SJSA1 (cell line): ENCODE measurements at regions not wholly inside any gene's neighbourhood (a gene's known extent, or its start where the extent isn't known, plus 50 kb on each side); places are given as distances from the start of the nearest gene placed in this dataset.
A peak's percentile ranks its signal among the peaks of the same experiment; 100 is the strongest.

ENCODE experiments used
- DNase-seq, 2 experiments: peaks; one replicate each; pipeline ENCODE4 v3.0.0-alpha.2; 2015 to 2020; ENCODE audit warnings: low spot score in 2 of 2, low read depth in 1 of 2
- H3K27ac ChIP-seq: fragments of 250-450 bp; sonication (Bioruptor Pico); 2 replicates; pipeline ENCODE4 v1.5.1; 2020; ENCODE audit warnings: mild to moderate bottlenecking, moderate library complexity
- H3K27me3 ChIP-seq: fragments of 250-450 bp; sonication (Bioruptor Pico); replicated peaks from 2 replicates; pipeline ENCODE4 v1.5.1; 2020; ENCODE audit warnings: mild to moderate bottlenecking, moderate library complexity
- H3K36me3 ChIP-seq: fragments of 250-450 bp; sonication (Bioruptor Pico); 2 replicates; pipeline ENCODE4 v1.5.1; 2020; ENCODE audit warnings: mild to moderate bottlenecking
- H3K4me1 ChIP-seq: fragments of 250-450 bp; sonication (Bioruptor Pico); replicated peaks from 2 replicates; pipeline ENCODE4 v1.6.1; 2021; ENCODE audit warnings: mild to moderate bottlenecking
- H3K4me3 ChIP-seq: fragments of 250-450 bp; sonication (Bioruptor Pico); 2 replicates; pipeline ENCODE4 v1.5.1; 2020; ENCODE audit warnings: mild to moderate bottlenecking
- H3K9me3 ChIP-seq: fragments of 250-450 bp; sonication (Bioruptor Pico); replicated peaks from 2 replicates; pipeline ENCODE4 v1.5.1; 2020; ENCODE audit warnings: mild to moderate bottlenecking

DNA sequence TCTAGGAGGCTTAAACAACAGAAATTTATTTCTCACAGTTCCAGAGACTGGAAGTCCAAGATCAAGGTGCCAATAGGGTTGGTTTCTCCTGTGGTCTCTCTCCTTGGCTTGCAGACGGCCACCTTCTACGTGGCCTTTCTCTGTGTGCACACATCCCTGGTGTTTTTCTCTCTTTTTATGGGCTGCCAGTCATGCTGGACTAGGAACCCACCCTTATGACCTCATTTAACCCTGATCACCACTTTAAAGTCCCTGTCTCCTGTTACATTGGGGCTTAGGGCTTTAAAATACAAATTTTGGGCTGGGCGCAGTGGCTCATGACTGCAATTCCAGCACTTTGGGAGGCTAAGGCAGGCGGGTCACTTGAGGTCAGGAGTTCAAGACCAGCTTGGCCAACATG, 157.1 kb downstream of the TLE1 start:
- DNase-seq, result no peak
- Histone ChIP-seq H3K4me3 (no peak overlapping the region), H3K9me3 (no peaks in the 10 kb centered on the region), H3K36me3 (no peaks in the 10 kb centered on the region), H3K27me3 (no peaks in the 10 kb centered on the region), H3K27ac (no peak overlapping the region), H3K4me1 (peaks cover 47% of the 10 kb centered on the region)

DNA sequence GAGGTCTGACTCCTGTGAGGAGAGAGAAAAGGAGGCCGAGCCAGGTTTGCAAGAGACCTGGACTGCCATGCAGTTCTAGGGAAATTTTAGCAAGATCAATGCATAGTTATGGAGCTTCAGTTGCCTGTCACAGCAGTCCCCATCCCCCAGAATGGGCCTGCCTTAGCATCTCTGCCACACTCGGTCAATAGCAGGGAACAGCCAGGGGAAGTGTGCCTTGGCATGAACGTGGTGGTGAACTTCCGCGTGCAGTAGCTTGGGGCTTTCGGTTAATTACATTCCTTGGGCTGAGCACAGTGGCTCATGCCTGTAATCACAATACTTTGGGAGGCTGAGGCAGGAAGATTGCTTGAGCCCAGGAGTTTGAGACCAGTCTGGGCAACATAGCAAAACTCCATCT, 157.8 kb downstream of the TLE1 start:
- no peak for DNase-seq
- Histone ChIP-seq H3K9me3 (no peaks in the 10 kb centered on the region), H3K4me3 (no peak overlapping the region), H3K27me3 (no peaks in the 10 kb centered on the region), H3K4me1 (peaks cover 46% of the 10 kb centered on the region), H3K36me3 (no peaks in the 10 kb centered on the region), H3K27ac (no peak overlapping the region)

DNA sequence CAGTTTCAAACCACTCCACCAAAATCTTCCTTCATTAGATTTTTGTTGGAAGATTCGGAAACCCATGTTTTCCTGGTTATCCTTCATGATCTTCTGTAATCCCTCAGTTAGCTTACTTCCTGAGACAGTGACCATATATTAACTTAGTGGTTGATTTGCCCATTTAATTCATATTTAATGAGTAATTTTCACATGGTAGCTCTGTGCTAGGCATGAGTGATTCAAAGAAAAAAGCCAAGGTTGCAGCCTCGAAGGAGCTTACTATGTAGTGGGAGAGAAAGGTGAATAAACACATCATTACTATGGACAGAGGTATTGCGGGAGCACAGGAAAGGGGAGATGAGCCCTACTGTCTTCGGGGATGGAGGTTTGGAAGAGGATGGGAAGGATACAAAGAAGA, 158.5 kb downstream of the TLE1 start:
- no peak for DNase-seq
- Histone ChIP-seq H3K36me3 (no peaks in the 10 kb centered on the region), H3K27me3 (no peaks in the 10 kb centered on the region), H3K9me3 (no peaks in the 10 kb centered on the region), H3K27ac (no peak overlapping the region), H3K4me3 (no peak overlapping the region), H3K4me1 (peaks cover 42% of the 10 kb centered on the region)

DNA sequence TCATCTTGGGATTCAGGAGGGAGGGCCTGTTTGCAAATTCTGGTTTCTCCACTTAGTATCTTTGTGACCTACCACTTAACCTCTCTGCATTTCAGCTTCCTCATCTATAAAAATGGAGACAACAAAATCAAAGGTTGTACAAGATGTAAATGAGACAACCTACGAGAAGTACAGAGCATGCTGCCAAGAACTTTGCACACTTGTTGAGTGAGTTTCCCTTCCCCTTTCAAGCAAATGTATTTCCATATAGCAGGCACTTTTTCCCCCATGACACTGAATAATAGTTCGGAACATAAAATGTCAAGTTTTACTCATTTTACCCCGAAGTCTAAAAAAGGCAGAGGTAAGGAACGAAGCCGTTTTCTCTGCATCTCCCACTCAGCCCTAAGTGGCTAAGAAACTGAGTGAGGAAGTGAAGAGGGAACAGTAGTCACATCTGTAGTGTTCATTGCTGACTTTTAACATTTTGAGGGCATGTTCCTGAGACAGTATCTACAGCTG, 159.0 kb downstream of the TLE1 start:
- no peaks in the 10 kb centered on the region for H3K36me3 ChIP-seq
- H3K9me3 ChIP-seq, result no peaks in the 10 kb centered on the region
- H3K27ac ChIP-seq, result peak overlapping the region; percentile 31
- no peak for DNase-seq
- H3K4me1 ChIP-seq, result peaks cover 37% of the 10 kb centered on the region
- no peaks in the 10 kb centered on the region for H3K27me3 ChIP-seq
- H3K4me3 ChIP-seq, result no peak overlapping the region

DNA sequence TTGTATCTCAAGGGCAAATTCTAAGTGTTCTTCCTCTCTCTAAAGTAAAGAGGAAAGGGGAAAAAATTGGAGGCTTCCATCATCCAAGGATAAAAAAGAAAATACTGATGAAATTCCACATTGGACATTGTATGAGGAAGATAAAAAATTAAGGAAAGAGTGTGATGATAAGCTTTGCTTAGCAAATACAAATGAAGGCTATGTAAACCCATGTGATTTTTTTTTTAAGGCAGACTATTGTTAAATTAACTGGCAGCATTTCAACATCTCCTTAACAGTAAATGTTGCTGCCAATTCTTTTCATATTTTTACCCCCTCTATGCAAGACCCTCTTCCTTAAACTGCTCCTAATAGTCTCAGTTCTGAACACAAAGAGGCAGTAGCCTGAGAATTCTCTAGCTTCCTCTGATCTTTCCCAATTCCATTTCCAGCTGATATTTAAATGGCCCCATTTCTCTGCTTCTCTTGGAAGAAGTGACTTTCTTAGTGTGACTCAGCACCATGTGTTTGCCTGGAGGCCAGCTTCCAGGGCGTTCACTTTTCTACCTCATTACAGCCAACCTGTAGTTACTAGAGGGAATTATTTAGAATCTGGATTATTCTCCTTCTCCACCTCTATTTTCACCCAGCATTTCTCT, 159.7 kb downstream of the TLE1 start:
- Histone ChIP-seq H3K27me3 (no peaks in the 10 kb centered on the region), H3K9me3 (no peaks in the 10 kb centered on the region), H3K27ac (peak overlapping the region; percentile 36), H3K4me1 (peaks cover 31% of the 10 kb centered on the region), H3K4me3 (no peak overlapping the region), H3K36me3 (no peaks in the 10 kb centered on the region)
- peak in 1 of 2 experiments; percentile 38 for DNase-seq

DNA sequence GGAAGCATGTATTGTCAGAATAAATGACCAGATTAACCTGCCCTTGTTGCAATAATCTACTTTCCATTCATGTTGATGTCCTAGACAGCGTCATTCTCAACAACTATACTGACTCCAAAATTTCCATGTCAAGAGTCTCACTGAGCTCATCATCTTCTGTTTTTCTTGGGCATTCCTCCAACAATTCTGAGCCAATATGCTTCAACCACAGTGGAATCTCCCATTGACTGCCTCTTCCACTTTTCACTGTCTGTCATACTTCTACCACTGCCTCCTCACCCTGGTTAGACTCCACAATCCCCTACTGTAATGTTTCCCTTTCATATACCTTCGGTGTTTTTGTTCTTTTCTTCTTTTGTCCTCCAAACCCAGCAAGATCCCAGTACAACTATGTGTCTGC, 162.8 kb downstream of the TLE1 start:
- Histone ChIP-seq H3K4me3 (no peak overlapping the region), H3K9me3 (0 out of 2 replicates have a peak, but pooled peaks cover 2% of the 10 kb centered on the region), H3K27me3 (no peaks in the 10 kb centered on the region), H3K36me3 (no peaks in the 10 kb centered on the region), H3K27ac (no peak overlapping the region), H3K4me1 (peaks cover 25% of the 10 kb centered on the region)
- DNase-seq, result peak in 1 of 2 experiments; percentile 39

DNA sequence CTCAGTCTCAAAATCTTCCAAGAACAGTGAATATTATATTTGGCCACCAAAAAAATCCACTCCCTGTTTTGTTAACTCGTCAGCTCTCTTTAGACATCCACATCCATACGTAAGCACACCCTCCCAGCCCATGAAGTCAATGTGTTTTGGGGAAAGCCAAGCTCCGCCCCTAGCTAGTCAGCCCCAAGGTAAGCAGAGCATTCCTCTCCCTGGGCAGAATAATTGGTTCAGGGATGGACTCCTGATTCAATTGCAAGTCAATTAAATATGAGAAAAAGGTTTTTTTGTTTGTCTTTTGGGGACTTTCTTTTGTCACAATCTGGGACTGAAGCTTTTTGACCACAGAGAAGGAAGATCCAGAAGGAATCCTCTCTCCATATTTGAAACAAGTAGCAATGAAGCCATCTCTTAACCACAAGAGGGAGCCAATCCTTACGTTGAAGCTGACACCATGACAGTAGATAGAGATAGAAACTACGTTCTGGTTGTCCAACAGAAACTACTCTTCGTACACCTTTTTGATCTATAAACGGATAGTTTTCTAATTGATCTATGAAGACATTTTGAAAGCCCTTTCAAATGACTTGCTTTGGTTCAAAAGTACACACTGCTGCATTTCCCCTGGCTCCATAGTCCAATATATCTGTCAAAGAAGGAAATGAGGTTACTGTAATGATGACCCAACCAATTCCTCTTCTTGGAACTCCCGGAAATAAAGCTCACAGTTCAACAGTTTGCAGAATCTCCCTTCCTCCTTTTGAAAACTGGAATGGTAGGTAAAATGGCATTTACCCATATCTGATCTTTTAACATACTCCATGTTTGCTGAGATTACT, 166.4 kb downstream of the TLE1 start:
- DNase-seq, result peak in 1 of 2 experiments; percentile 52
- no peaks in the 10 kb centered on the region for H3K27me3 ChIP-seq
- 0 out of 2 replicates have a peak, but pooled peaks cover 2% of the 10 kb centered on the region for H3K9me3 ChIP-seq
- peaks cover 10% of the 10 kb centered on the region for H3K4me1 ChIP-seq
- no peaks in the 10 kb centered on the region for H3K36me3 ChIP-seq
- no peak overlapping the region for H3K27ac ChIP-seq
- H3K4me3 ChIP-seq, result no peak overlapping the region

DNA sequence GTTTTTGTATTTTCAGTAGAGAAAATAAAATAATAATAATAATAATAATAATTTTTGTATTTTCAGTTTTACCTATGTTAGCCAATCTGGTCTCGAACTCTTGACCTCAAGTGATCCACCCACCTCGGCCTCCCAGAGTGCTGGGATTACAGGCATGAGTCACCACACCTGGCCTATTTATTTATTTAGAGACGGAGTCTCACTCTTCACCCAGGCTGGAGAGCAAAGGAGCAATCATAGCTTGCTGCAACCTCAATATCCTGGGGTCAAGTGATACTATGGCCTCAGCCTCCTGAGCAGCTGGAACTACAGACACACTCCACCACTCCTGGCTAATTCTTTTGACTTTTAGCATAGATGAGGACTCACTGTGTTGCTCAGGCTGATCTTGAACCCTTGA, 167.5 kb downstream of the TLE1 start:
- Histone ChIP-seq H3K4me1 (peaks cover 10% of the 10 kb centered on the region), H3K27ac (no peak overlapping the region), H3K27me3 (no peaks in the 10 kb centered on the region), H3K9me3 (0 out of 2 replicates have a peak, but pooled peaks cover 2% of the 10 kb centered on the region), H3K4me3 (no peak overlapping the region), H3K36me3 (no peaks in the 10 kb centered on the region)
- no peak for DNase-seq

DNA sequence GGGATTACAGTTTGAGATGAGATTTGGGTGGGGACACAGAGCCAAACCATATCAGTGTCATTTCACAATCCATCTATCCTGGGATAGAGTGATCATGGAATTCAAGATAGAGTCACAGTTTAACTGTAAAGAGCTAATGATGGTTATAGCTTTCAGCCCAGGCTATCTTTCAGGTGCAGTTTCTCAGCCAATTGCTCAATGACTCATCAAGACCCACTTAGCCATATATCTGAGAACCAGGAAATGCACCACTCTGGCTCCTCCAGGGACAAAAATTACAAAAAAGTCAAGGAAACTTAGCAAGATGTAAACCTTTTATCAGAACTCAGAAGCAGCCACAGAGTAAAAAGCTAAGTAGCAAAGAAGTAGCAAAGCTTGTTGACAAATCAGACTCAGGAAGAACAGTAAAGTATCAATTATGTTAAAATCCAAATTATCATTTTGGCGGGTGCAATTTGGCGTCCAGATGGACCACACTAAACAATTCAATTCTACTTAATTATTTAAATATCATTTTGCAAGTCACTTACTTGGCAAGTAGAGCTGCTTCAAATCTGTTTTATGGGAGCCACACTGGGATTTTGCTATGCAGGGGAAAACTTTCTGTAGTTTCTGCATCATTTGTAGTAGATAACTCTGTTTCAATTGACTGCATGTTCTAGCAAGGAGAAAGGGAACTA, 169.4 kb downstream of the TLE1 start:
- Histone ChIP-seq H3K4me3 (no peak overlapping the region), H3K27ac (no peak overlapping the region), H3K27me3 (no peaks in the 10 kb centered on the region), H3K9me3 (0 out of 2 replicates have a peak, but pooled peaks cover 2% of the 10 kb centered on the region), H3K36me3 (no peaks in the 10 kb centered on the region), H3K4me1 (peaks cover 4% of the 10 kb centered on the region; the same call in 1 of the 2 replicates)
- no peak for DNase-seq

DNA sequence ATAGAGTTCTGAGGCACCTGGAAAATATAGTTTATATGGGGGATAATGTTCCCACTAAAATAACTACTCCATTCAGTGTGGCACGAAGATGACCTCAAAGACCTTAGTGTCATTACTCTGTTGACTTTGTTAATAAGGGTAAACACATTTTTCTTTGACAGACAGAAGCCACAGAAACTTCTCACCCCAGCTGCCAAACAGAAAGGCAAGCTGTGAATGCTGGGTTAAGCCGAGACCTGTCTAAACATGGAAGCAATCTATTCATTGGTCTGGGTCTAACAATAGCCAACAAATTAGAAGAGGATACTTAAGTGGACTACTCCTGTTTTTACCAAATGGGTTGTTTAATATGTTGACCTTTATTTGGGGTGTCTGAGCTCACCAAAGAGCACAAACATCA, 171.4 kb downstream of the TLE1 start:
- Histone ChIP-seq H3K27me3 (no peaks in the 10 kb centered on the region), H3K27ac (no peak overlapping the region), H3K36me3 (no peaks in the 10 kb centered on the region), H3K9me3 (0 out of 2 replicates have a peak, but pooled peaks cover 2% of the 10 kb centered on the region), H3K4me1 (peaks cover 4% of the 10 kb centered on the region; the same call in 1 of the 2 replicates), H3K4me3 (no peak overlapping the region)
- DNase-seq, result no peak

DNA sequence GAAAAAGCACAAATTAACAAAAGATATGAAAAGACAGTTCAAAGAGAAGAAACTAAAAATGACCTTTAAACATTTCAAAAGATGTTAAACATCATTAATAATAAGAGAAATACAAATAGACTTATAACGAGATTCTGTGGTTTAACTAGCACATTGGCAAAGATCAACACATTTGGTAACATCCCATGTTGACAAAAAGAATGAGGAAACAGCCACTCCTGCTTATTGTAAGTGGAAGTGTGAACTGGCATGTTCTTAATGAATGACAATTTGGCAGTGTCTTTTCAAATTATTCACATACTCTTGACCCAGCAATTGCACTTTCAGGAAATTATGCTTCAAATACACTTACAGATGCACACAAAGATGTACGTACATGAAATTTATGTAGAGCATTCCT, 176.3 kb downstream of the TLE1 start:
- Histone ChIP-seq H3K4me1 (no peaks in the 10 kb centered on the region), H3K27me3 (no peaks in the 10 kb centered on the region), H3K4me3 (no peak overlapping the region), H3K27ac (no peak overlapping the region), H3K36me3 (no peaks in the 10 kb centered on the region), H3K9me3 (no peaks in the 10 kb centered on the region)
- no peak for DNase-seq

DNA sequence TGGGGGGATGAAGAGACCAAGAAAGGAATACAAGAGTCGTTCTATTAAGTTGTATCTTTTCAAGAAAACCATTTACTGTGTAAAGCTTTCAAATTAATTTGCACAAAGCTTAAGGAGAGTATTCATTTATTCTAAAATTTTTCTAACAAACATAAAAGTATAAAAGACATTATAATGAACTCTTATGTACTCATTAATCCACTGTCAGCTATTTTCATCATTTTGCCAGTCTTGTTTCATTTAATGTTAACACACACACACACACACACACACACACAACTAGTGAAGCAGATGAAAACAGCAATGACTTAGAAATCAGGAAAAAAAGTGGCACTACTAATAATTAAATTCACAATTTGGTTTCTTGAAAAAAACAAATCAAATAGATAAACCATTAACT, 176.7 kb downstream of the TLE1 start:
- no peaks in the 10 kb centered on the region for H3K36me3 ChIP-seq
- H3K4me3 ChIP-seq, result no peak overlapping the region
- DNase-seq, result no peak
- no peaks in the 10 kb centered on the region for H3K4me1 ChIP-seq
- H3K9me3 ChIP-seq, result no peaks in the 10 kb centered on the region
- no peaks in the 10 kb centered on the region for H3K27me3 ChIP-seq
- H3K27ac ChIP-seq, result no peak overlapping the region

DNA sequence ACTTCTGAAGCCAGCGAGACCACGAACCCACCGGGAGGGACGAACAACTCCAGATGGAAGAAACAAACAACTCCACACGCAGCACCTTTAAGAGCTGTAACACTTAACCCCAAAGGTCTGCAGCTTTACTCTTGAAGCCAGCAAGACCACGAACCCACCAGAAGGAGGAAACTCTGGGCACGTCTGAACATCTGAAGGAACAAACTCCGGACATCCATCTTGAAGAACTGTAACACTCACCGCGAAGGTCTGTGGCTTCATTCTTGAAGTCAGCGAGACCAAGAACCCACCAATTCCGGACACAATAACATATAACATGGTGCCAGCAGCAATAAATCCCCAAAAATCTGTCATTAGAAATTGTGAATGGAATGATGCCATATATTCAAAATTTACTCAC, 180.9 kb downstream of the TLE1 start:
- H3K27ac ChIP-seq, result no peak overlapping the region
- H3K9me3 ChIP-seq, result no peaks in the 10 kb centered on the region
- no peak for DNase-seq
- H3K27me3 ChIP-seq, result no peaks in the 10 kb centered on the region
- H3K4me1 ChIP-seq, result no peaks in the 10 kb centered on the region
- H3K36me3 ChIP-seq, result no peaks in the 10 kb centered on the region
- no peak overlapping the region for H3K4me3 ChIP-seq
